HG03457 (cell line): ENCODE measurements at regions not wholly inside any gene's neighbourhood (a gene's known extent, or its start where the extent isn't known, plus 50 kb on each side); places are given as distances from the start of the nearest gene placed in this dataset.

Experiments
- ATAC-seq: cut with Tn5 transposase; IDR thresholded peaks from one replicate; pipeline ENCODE4 v1.9.1; 2021; ENCODE audit warnings: moderate number of reproducible peaks; ENCODE audit not compliant: unreplicated experiment

GRCh38 chr19:28289295-28290063 lies 923.5 kb downstream of the UQCRFS1 start:
- ATAC-seq, result no peak

DNA sequence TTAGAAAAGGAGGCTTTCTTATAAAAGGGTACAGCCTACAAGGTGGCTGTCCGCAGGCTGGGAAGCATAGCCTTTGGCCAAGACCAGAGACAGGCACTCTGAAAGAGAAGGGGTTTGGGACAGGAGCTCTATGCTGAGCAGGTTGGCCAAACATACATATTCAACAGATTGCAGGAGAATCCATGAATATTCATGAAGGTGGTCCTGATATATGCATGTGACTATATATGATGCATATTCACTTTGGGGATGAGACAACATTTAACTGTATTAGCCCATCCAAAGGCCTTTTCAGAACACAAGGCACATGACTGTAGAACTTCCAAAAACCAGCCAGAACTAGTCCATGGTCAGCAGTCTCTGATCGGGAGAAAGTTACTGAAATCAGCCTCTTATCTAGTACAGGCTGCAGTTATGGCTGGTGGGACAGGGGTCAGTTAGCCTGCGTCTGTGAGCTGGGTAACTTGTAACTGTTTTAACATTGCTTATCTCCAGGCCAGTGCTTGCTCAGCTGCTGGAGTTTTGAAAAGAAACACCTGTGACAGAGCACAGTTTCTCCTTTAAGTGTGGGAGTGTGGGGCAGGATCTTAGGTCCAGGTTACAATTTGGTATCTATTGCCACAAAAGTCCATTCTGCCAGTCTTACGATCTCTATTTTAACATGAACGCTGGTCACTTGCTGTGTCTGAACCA lies 924.2 kb downstream of the UQCRFS1 start:
- no peak for ATAC-seq

- ATAC-seq, result no peak
Observed at GRCh38 chr19:28285917-28286316, 927.0 kb downstream of the UQCRFS1 start.

- no peak for ATAC-seq
Observed at GRCh38 chr19:28285078-28285477, 927.9 kb downstream of the UQCRFS1 start.

- ATAC-seq, result no peak
Observed at GRCh38 chr19:28284389-28284788, 928.6 kb downstream of the UQCRFS1 start.

DNA sequence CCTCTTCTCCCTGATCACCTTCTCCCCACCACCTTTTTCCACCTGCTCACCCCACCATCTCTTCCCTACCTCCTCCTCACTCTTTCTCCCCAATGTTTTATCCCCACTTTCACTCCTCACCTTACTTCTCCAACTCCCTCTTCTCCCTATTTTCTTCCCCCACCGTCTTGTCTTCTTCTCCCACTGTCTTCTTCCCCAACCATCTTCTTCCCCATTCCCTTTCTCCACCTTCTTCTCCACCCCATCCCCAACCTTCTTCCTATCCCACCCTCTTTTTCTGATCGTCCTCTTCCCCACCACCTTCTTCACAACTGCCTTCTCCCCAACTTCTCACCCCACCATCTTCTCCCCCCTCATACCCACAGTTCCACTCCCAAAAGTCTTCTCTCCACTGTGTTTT lies 929.4 kb downstream of the UQCRFS1 start:
- ATAC-seq, result no peak

GRCh38 chr19:28281676-28282075 lies 931.3 kb downstream of the UQCRFS1 start:
- ATAC-seq, result no peak

GRCh38 chr19:28264556-28264955 lies 948.4 kb downstream of the UQCRFS1 start:
- no peak for ATAC-seq

GRCh38 chr19:28258829-28259228 lies 954.1 kb downstream of the UQCRFS1 start:
- ATAC-seq, result no peak

- no peak for ATAC-seq
Observed at GRCh38 chr19:28257396-28257795, 955.6 kb downstream of the UQCRFS1 start.

- ATAC-seq, result no peak
Observed at GRCh38 chr19:28247243-28247642, 965.7 kb downstream of the UQCRFS1 start.

DNA sequence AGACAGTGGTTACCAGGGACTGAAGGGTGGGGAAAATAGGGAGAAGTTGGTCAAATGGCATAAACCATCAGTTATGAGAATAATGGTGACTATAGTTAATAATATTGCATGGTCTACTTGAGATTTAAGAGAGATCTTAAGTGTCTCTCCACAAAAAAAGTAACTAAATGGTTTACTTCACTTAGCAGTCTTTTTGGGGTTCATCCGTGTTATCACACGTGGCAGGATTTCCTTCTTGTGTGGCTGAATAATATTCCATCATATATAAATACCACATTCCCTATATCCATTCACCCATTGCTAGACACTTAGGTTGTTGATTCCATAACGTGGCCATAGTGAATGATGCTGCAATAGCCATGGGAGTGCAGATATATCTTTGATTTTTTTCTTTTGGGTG lies 967.0 kb downstream of the UQCRFS1 start:
- no peak for ATAC-seq

- ATAC-seq, result no peak
Observed at GRCh38 chr19:28244966-28245365, 968.0 kb downstream of the UQCRFS1 start.

DNA sequence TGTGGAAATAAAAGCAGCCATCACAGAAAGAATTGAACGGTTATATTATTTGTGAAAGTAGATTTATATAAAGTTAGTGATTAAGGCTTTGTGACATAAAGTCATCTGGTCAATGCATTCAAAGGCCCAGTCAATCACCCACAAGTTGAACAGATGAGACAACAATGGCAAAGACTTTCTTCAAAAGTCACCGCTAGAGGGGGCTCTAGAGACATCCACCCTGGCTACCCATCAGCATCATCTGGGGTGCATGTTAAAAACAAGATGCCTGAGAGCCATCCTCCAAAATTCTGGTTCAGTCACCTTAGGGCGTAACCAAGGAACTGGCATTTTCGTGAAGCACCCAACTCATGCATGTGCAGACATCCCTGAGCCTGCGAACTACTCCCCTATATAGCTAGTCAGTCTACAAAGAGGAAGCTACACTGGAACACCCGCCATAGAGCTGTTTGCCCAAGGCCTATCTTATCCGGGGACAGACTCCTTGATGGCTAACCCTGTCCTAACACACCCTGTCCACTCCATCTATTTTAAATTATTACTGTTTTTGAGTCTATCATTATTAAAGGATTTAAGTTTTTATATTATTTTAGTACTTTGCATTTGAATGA lies 970.5 kb downstream of the UQCRFS1 start:
- ATAC-seq, result no peak

- no peak for ATAC-seq
Observed at GRCh38 chr19:28239270-28239669, 973.7 kb downstream of the UQCRFS1 start.

DNA sequence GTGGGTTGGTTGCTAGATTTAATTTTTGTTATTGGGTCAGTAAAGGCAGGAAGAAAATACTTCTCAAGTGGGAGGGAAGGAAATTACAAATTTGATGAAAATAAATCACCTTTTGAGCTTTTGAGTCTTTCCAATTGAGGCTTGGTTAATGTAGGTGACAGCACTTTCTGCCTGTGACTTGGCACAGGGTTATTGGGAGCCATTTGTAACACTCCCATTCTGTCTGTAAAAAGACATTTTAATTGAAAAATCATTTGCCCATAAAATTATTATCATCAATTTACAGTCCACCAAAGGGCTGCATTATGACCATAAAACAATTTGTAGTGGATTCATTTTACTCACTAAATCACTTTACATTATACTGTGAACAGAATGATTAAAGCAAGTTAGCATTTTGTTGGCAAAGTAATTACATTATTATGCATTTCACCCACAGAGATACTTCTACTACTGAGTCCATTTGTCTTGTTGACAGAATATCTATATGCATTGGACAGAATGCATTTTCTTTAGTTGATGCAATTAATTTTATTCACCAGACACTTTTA lies 974.6 kb downstream of the UQCRFS1 start:
- no peak for ATAC-seq

DNA sequence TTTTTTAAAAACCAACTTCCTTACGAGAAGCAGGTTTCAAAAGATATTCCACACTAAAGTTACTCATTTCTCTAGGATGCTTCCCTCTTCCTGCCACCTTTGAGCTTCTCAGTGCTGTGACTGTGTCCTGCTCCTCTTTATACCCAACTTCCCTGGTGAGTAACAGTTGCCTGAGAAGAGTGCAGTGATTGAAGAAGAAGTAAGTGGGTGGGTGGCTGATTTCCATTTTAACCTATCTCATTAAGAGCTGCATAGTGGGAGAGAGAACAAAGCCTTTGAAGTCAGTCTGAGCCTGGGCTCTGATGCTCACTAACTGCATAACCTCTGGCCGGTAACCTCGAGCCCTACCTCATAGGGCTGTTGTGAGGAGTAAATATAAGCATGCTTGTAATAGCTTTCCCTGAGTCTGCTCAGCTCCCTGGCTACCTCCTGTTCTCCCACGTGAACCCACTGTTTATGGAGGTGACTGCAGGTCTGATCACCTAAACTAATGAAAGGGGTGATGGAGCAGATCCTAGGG lies 977.3 kb downstream of the UQCRFS1 start:
- no peak for ATAC-seq

- no peak for ATAC-seq
Observed at GRCh38 chr19:28234637-28235036, 978.3 kb downstream of the UQCRFS1 start.

DNA sequence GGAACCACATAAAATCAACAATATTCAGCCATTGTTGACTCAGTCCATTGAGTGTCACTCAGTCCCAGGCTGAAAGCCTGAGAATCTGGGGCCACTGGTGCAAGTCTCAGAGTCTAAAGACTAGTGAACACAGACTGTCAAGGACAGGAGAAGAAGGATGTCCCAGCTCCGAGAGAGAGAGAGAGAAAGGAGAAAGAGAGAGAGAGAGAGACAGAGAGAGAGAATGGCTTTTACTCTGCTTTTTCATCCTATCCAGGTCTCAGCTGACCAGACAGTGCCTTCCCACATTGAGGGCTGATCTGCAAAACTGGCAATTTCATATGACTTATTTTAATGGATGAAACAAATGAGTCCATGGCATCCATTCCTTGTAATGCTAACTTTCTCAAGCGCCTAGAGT lies 984.1 kb downstream of the UQCRFS1 start:
- ATAC-seq, result no peak

DNA sequence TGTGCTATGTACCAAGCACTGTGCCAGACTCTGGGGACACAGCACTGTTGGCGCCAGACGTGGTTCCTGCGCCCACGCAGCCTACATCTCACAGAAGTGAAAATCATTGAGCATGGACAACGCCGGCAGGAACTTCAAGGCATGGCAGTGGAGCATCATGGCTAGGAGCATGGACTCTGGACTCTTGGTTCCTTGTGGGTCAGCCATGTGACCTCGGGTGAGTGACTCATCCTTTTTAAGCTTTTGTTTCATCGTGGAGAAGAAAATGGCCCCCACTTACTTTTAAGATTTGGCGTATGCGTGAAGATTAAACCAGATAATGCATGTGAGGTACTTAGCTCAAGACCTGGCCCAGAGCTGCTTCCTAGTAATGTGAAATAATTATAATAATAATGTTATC lies 988.5 kb downstream of the UQCRFS1 start:
- no peak for ATAC-seq

GRCh38 chr19:28221736-28222135 lies 991.2 kb downstream of the UQCRFS1 start:
- no peak for ATAC-seq

GRCh38 chr19:28218728-28219127 lies 994.2 kb downstream of the UQCRFS1 start:
- no peak for ATAC-seq
